CD4-positive, alpha-beta memory T cell (primary cell): ENCODE measurements at regions not wholly inside any gene's neighbourhood (a gene's known extent, or its start where the extent isn't known, plus 50 kb on each side); places are given as distances from the start of the nearest gene placed in this dataset.

Source experiments
- CTCF ChIA-PET: fragments of 350-600 bp; sonication (Branson Sonifier 250); formaldehyde crosslinking; loops from one replicate; lab custom pipeline; 2021; ENCODE audit warnings: inconsistent platforms; ENCODE audit not compliant: partially characterized antibody; lab: Charles Lee
- POLR2A ChIA-PET: fragments of 350-600 bp; sonication (Branson Sonifier 250); formaldehyde crosslinking; loops from one replicate; lab custom pipeline; 2021; ENCODE audit not compliant: partially characterized antibody; lab: Charles Lee
- DNase-seq, 5 donors: peaks; one replicate each; pipeline versions ENCODE4 v3.0.0 to v3.0.0-alpha.2; 2020 to 2022; ENCODE audit warnings: mixed read lengths in 1 of 5
- H3K27ac ChIP-seq: one replicate; pipeline ENCODE4 v1.7.0; 2013; ENCODE audit warnings: low read depth, low read length
- H3K27me3 ChIP-seq: 2 replicates; pipeline ENCODE4 v1.7.0; 2013; ENCODE audit warnings: mild to moderate bottlenecking, low read length, moderate library complexity; ENCODE audit not compliant: insufficient read depth
- H3K36me3 ChIP-seq: 2 replicates; pipeline ENCODE4 v1.7.0; 2013; ENCODE audit warnings: mild to moderate bottlenecking, low read length, moderate library complexity; ENCODE audit not compliant: insufficient read depth
- H3K4me1 ChIP-seq: 2 replicates; pipeline ENCODE4 v1.7.0; 2013; ENCODE audit warnings: mild to moderate bottlenecking, low read length, moderate library complexity; ENCODE audit not compliant: insufficient read depth
- H3K4me3 ChIP-seq, 2 donors: one replicate each; pipeline ENCODE4 v1.7.0; 2013; ENCODE audit warnings: low read length in 2 of 2, mild to moderate bottlenecking in 1 of 2
- H3K9me3 ChIP-seq, 2 donors: one replicate each; pipeline ENCODE4 v1.7.0; 2013; ENCODE audit warnings: low read length in 2 of 2, control low read depth in 1 of 2; ENCODE audit not compliant: control insufficient read depth in 1 of 2
- H3K27ac Mint-ChIP-seq, 7 donors: one replicate each; pipeline ENCODE4 v1.8.0; 2020 to 2021; ENCODE audit warnings: mixed read lengths in 7 of 7, mild to moderate bottlenecking in 6 of 7, inconsistent platforms in 3 of 7, moderate library complexity in 3 of 7
- H3K27me3 Mint-ChIP-seq, 2 donors: one replicate each; pipeline ENCODE4 v1.8.0; 2020 to 2021; ENCODE audit warnings: mixed read lengths in 2 of 2
- H3K36me3 Mint-ChIP-seq, 2 donors: one replicate each; pipeline ENCODE4 v1.8.0; 2020 to 2021; ENCODE audit warnings: mixed read lengths in 2 of 2, inconsistent platforms in 1 of 2, mild to moderate bottlenecking in 1 of 2
- H3K4me1 Mint-ChIP-seq, 4 donors: one replicate each; pipeline ENCODE4 v1.8.0; 2020 to 2021; ENCODE audit warnings: mixed read lengths in 4 of 4, mild to moderate bottlenecking in 1 of 4
- H3K4me3 Mint-ChIP-seq, 8 donors: one replicate each; pipeline ENCODE4 v1.8.0; 2020 to 2021; ENCODE audit warnings: mixed read lengths in 8 of 8, mild to moderate bottlenecking in 7 of 8, moderate library complexity in 6 of 8, inconsistent platforms in 3 of 8
- H3K9me3 Mint-ChIP-seq, 8 donors: one replicate each; pipeline ENCODE4 v1.8.0; 2020 to 2021; ENCODE audit warnings: mixed read lengths in 8 of 8, mild to moderate bottlenecking in 5 of 8, inconsistent platforms in 3 of 8, moderate library complexity in 1 of 8
- intact Hi-C: fragments of 100-400 bp; cut with micrococcal nuclease; formaldehyde crosslinking; loops from one replicate; pipeline ENCODE4 v1.15.1; 2023

- ChIA-PET CTCF (no interaction called here), POLR2A (no interaction called here)
- no peak overlapping the region for H3K27ac ChIP-seq
- H3K36me3 ChIP-seq, result no peaks in the 10 kb centered on the region
- no peaks in the 10 kb centered on the region for H3K4me1 Mint-ChIP-seq
- no peaks in the 10 kb centered on the region for H3K9me3 ChIP-seq
- no peak overlapping the region for H3K4me3 ChIP-seq
- no peaks in the 10 kb centered on the region for H3K27me3 Mint-ChIP-seq
- H3K27ac Mint-ChIP-seq, result no peak overlapping the region
- DNase-seq, result no peak
- H3K27me3 ChIP-seq, result no peaks in the 10 kb centered on the region
- no peaks in the 10 kb centered on the region for H3K36me3 Mint-ChIP-seq
- intact Hi-C loops, result no loop called here
- peaks cover 0 to 23% (median 6%) of the 10 kb centered on the region in 8 donors for H3K9me3 Mint-ChIP-seq
- no peaks in the 10 kb centered on the region for H3K4me1 ChIP-seq
- H3K4me3 Mint-ChIP-seq, result no peak overlapping the region
Measured at GRCh38 chr18:27314996-27315395, 129.9 kb upstream of the CHST9 start.

GRCh38 chr18:27313678-27314077, 128.6 kb upstream of the CHST9 start:
- Histone ChIP-seq H3K4me1 (no peaks in the 10 kb centered on the region), H3K27ac (no peak overlapping the region), H3K9me3 (no peaks in the 10 kb centered on the region), H3K4me3 (no peak overlapping the region), H3K36me3 (no peaks in the 10 kb centered on the region), H3K27me3 (no peaks in the 10 kb centered on the region)
- ChIA-PET POLR2A (no interaction called here), CTCF (no interaction called here)
- peaks cover 0 to 20% (median 6%) of the 10 kb centered on the region in 8 donors for H3K9me3 Mint-ChIP-seq
- no peak overlapping the region for H3K4me3 Mint-ChIP-seq
- intact Hi-C loops, result no loop called here
- no peak for DNase-seq
- no peaks in the 10 kb centered on the region for H3K27me3 Mint-ChIP-seq
- no peaks in the 10 kb centered on the region for H3K36me3 Mint-ChIP-seq
- H3K4me1 Mint-ChIP-seq, result no peaks in the 10 kb centered on the region
- H3K27ac Mint-ChIP-seq, result no peak overlapping the region

- no peaks in the 10 kb centered on the region for H3K4me1 ChIP-seq
- Mint-ChIP-seq H3K4me1 (no peaks in the 10 kb centered on the region), H3K36me3 (no peaks in the 10 kb centered on the region), H3K4me3 (no peak overlapping the region), H3K9me3 (peaks cover 0 to 20% (median 6%) of the 10 kb centered on the region in 8 donors), H3K27me3 (no peaks in the 10 kb centered on the region), H3K27ac (no peak overlapping the region)
- H3K27ac ChIP-seq, result no peak overlapping the region
- POLR2A ChIA-PET, result no interaction called here
- CTCF ChIA-PET, result no interaction called here
- intact Hi-C loops, result no loop called here
- H3K4me3 ChIP-seq, result no peak overlapping the region
- H3K9me3 ChIP-seq, result no peaks in the 10 kb centered on the region
- H3K27me3 ChIP-seq, result no peaks in the 10 kb centered on the region
- DNase-seq, result no peak
- H3K36me3 ChIP-seq, result no peaks in the 10 kb centered on the region
Measured at GRCh38 chr18:27312853-27313252, 127.7 kb upstream of the CHST9 start.

DNA sequence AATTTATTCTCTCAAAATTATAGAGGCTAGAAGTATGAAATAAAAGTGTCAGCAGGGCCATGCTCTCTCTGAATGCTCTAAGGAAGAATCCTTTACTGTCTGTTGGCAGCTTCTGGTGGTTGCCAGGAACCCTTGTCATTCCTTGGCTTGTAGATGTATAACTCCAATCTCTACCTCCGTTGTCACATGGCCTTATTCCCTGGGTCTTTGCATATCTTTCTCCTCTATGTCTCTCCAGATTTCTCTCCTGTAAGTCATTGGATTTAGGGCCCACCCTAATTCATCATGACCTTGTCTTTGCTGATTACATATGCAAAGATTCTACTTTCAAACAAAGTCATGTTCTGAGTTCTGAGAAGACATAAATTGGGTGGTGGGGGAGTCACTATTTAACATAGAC, 127.0 kb upstream of the CHST9 start:
- intact Hi-C loops, result no loop called here
- Mint-ChIP-seq H3K4me1 (no peaks in the 10 kb centered on the region), H3K27ac (no peak overlapping the region), H3K9me3 (peaks cover 0 to 20% (median 7%) of the 10 kb centered on the region in 8 donors), H3K4me3 (no peak overlapping the region), H3K36me3 (no peaks in the 10 kb centered on the region), H3K27me3 (no peaks in the 10 kb centered on the region)
- POLR2A ChIA-PET, result no interaction called here
- Histone ChIP-seq H3K4me1 (no peaks in the 10 kb centered on the region), H3K9me3 (no peaks in the 10 kb centered on the region), H3K4me3 (no peak overlapping the region), H3K27me3 (no peaks in the 10 kb centered on the region), H3K27ac (no peak overlapping the region), H3K36me3 (no peaks in the 10 kb centered on the region)
- CTCF ChIA-PET, result no interaction called here
- DNase-seq, result no peak

DNA sequence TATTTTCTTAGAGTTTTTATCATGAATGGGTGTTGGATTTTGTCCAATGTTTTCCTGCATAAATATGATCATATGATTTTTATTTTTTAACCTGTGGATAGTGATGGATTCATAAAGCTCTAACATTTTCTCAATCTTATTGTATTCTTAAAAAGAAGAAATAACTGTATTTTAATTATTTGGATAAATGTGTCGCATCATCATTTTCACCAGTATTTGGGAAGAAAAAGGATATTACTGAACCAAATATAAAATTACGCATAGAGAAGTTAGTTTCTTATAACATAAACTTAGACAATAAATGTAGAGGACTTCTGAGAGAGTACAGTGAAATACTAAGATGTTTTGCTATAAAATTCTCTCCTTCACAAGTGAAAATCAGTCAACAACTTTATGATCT, 126.0 kb upstream of the CHST9 start:
- no peak for DNase-seq
- H3K9me3 ChIP-seq, result no peaks in the 10 kb centered on the region
- no peaks in the 10 kb centered on the region for H3K4me1 Mint-ChIP-seq
- H3K9me3 Mint-ChIP-seq, result peaks cover 2 to 20% (median 9%) of the 10 kb centered on the region in 8 donors
- H3K27me3 Mint-ChIP-seq, result no peaks in the 10 kb centered on the region
- H3K4me3 ChIP-seq, result no peak overlapping the region
- no peaks in the 10 kb centered on the region for H3K36me3 Mint-ChIP-seq
- no peak overlapping the region for H3K27ac ChIP-seq
- no peaks in the 10 kb centered on the region for H3K4me1 ChIP-seq
- no peaks in the 10 kb centered on the region for H3K27me3 ChIP-seq
- ChIA-PET CTCF (no interaction called here), POLR2A (no interaction called here)
- H3K27ac Mint-ChIP-seq, result no peak overlapping the region
- no peak overlapping the region for H3K4me3 Mint-ChIP-seq
- no peaks in the 10 kb centered on the region for H3K36me3 ChIP-seq
- intact Hi-C loops, result no loop called here

- H3K4me1 ChIP-seq, result no peaks in the 10 kb centered on the region
- H3K4me3 Mint-ChIP-seq, result no peak overlapping the region
- H3K4me3 ChIP-seq, result no peak overlapping the region
- no peak for DNase-seq
- no peaks in the 10 kb centered on the region for H3K9me3 ChIP-seq
- no peak overlapping the region for H3K27ac ChIP-seq
- no peaks in the 10 kb centered on the region for H3K27me3 ChIP-seq
- peaks cover 0 to 21% (median 11%) of the 10 kb centered on the region in 8 donors for H3K9me3 Mint-ChIP-seq
- H3K4me1 Mint-ChIP-seq, result no peaks in the 10 kb centered on the region
- H3K27me3 Mint-ChIP-seq, result no peaks in the 10 kb centered on the region
- no peaks in the 10 kb centered on the region for H3K36me3 ChIP-seq
- POLR2A ChIA-PET, result no interaction called here
- H3K36me3 Mint-ChIP-seq, result no peaks in the 10 kb centered on the region
- no peak overlapping the region for H3K27ac Mint-ChIP-seq
- intact Hi-C loops, result no loop called here
- CTCF ChIA-PET, result no interaction called here
Measured at GRCh38 chr18:27301615-27302378, 116.7 kb upstream of the CHST9 start.

- intact Hi-C loops, result no loop called here
- POLR2A ChIA-PET, result no interaction called here
- H3K9me3 Mint-ChIP-seq, result peaks cover 0 to 29% (median 5%) of the 10 kb centered on the region in 8 donors
Measured at GRCh38 chr18:27298214-27298804, 113.2 kb upstream of the CHST9 start.

More at GRCh38 chr18:27298214-27298804, 113.2 kb upstream of the CHST9 start:
- Mint-ChIP-seq H3K4me1 (no peaks in the 10 kb centered on the region), H3K27ac (no peak overlapping the region), H3K36me3 (no peaks in the 10 kb centered on the region), H3K27me3 (no peaks in the 10 kb centered on the region), H3K4me3 (no peak overlapping the region)
- Histone ChIP-seq H3K4me1 (no peaks in the 10 kb centered on the region), H3K9me3 (no peaks in the 10 kb centered on the region), H3K27ac (no peak overlapping the region), H3K4me3 (no peak overlapping the region), H3K36me3 (no peaks in the 10 kb centered on the region), H3K27me3 (no peaks in the 10 kb centered on the region)
- no peak for DNase-seq
- CTCF ChIA-PET, result no interaction called here
